SK-N-MC (cell line): ENCODE measurements at regions not wholly inside any gene's neighbourhood (a gene's known extent, or its start where the extent isn't known, plus 50 kb on each side); places are given as distances from the start of the nearest gene placed in this dataset.
"Not testable (repeated sequence)": the region's sequence is repeated elsewhere in the genome, so short reads cannot be mapped to it uniquely, and the experiment has no call there.

Source experiments
- EZH2 ChIP-seq: fragments of 200-600 bp; sonication (generic); IDR thresholded peaks from one replicate; pipeline ENCODE4 v1.6.1; 2017; ENCODE audit warnings: antibody characterized with exemption
- POLR2AphosphoS5 ChIP-seq: IDR thresholded peaks from 2 replicates; pipeline ENCODE4 v1.6.1; 2012; ENCODE audit warnings: mild to moderate bottlenecking, low read depth, low read length, borderline replicate concordance

GRCh38 chr20:54352541-54352940 is 122.9 kb upstream of the DOK5 start:
- TF ChIP-seq EZH2, POLR2AphosphoS5: not testable (repeated sequence)
